SK-N-MC (cell line): ENCODE measurements at regions not wholly inside any gene's neighbourhood (a gene's known extent, or its start where the extent isn't known, plus 50 kb on each side); places are given as distances from the start of the nearest gene placed in this dataset.

Source experiments
- EZH2 ChIP-seq: fragments of 200-600 bp; sonication (generic); IDR thresholded peaks from one replicate; pipeline ENCODE4 v1.6.1; 2017; ENCODE audit warnings: antibody characterized with exemption
- POLR2AphosphoS5 ChIP-seq: IDR thresholded peaks from 2 replicates; pipeline ENCODE4 v1.6.1; 2012; ENCODE audit warnings: mild to moderate bottlenecking, low read depth, low read length, borderline replicate concordance

DNA sequence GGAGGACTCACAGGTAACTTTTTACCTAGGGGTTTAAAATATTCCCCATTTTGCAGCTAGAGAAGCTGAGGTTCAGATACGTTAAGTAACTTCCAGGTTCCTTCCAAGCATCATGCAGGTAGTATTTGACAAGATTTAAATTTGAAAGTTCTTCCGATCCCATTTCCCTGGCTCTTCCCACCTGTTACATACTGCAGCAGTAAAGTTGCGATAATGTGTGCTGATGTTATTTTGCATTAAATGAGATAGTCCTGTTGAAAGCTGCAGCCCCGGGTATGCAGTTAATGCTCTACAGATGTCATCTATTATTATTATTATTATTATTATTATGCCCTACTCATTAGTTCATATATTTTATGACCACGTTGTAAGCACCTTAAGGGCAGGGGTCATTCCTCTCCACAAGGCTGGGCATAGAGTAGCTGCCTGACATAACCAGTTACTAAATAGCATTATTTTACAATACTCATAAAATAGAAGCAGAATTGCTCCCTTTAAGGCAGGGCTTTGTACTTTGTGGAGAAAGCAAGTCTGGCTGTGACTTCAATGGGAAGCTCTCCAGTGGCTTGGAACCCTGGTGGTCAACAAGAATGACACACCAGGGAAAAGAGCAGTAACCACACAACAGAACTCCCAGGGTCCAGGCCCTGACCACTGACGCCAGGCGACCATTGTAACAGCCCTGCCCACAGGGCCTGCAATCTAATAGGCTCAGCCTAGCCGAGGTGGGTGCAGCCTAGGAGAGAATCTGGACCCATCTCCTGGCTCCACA lies 90.8 kb upstream of the CALM2 start:
- TF ChIP-seq EZH2 (no peak), POLR2AphosphoS5 (no peak)
